GM12875 (cell line): ENCODE measurements at regions not wholly inside any gene's neighbourhood (a gene's known extent, or its start where the extent isn't known, plus 50 kb on each side); places are given as distances from the start of the nearest gene placed in this dataset.
"Not testable (repeated sequence)": the region's sequence is repeated elsewhere in the genome, so short reads cannot be mapped to it uniquely, and the experiment has no call there.

Experiments
- H3K4me3 ChIP-seq: one replicate; pipeline ENCODE4 v1.5.1; 2011; ENCODE audit warnings: low read depth, low read length, control low read depth
- TF ChIP-seq, protein P1 (sequence below): IDR thresholded peaks from 2 replicates; pipeline ENCODE4 v1.5.1; 2011; ENCODE audit warnings: low read depth, mild to moderate bottlenecking, control low read depth, inconsistent platforms, low read length, moderate library complexity, borderline replicate concordance; ENCODE audit not compliant: insufficient read depth

- H3K4me3 ChIP-seq, result no peak overlapping the region
- TF ChIP-seq, protein P1, sequence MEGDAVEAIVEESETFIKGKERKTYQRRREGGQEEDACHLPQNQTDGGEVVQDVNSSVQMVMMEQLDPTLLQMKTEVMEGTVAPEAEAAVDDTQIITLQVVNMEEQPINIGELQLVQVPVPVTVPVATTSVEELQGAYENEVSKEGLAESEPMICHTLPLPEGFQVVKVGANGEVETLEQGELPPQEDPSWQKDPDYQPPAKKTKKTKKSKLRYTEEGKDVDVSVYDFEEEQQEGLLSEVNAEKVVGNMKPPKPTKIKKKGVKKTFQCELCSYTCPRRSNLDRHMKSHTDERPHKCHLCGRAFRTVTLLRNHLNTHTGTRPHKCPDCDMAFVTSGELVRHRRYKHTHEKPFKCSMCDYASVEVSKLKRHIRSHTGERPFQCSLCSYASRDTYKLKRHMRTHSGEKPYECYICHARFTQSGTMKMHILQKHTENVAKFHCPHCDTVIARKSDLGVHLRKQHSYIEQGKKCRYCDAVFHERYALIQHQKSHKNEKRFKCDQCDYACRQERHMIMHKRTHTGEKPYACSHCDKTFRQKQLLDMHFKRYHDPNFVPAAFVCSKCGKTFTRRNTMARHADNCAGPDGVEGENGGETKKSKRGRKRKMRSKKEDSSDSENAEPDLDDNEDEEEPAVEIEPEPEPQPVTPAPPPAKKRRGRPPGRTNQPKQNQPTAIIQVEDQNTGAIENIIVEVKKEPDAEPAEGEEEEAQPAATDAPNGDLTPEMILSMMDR, result no peak
Observed at GRCh38 chr2:180842461-180842860, 137.9 kb upstream of the UBE2E3 start.

DNA sequence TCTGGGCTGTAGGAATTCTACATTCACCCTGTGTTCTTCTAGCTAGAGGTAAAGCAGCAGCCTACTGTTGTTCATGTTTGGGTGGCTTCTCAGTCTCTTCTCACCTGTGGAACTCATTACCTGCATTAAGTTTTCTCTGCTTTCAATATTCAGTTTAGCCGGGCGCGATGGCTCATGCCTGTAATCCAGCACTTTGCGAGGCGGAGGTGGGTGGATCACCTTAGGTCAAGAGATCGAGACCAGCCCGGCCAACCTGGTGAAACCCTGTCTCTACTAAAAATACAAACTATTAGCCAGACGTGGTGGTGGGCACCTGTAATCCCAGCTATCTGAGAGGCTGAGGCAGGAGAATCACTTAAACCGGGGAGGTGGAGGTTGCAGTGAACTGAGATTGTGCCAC is 139.8 kb upstream of the UBE2E3 start:
- TF ChIP-seq, protein P1, result no peak
- H3K4me3 ChIP-seq, result no peak overlapping the region

GRCh38 chr2:180829836-180830235 is 150.6 kb upstream of the UBE2E3 start:
- no peak overlapping the region for H3K4me3 ChIP-seq
- TF ChIP-seq, protein P1, result no peak

DNA sequence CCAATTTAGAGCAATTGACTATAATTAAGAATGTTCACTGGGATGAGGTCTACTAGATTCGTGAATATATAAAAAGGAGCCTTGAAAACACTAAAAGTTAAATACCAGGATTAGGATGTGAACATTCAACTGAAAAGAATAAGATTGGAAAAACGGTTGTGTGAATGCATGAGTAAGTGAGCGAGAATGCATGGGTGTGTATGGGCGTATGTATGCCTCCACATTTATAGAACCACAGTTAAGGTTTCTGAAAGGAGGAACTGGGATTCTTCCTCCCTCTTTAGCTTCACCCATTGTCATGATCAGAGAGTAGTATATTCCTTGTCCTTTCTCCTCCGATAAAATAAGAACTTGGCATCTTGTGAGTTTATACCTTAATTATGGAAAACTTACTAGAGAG is 151.1 kb upstream of the UBE2E3 start:
- no peak overlapping the region for H3K4me3 ChIP-seq
- TF ChIP-seq, protein P1, result no peak

- no peak overlapping the region for H3K4me3 ChIP-seq
- TF ChIP-seq, protein P1, result no peak
Observed at GRCh38 chr2:180828756-180829155, 151.6 kb upstream of the UBE2E3 start.

GRCh38 chr2:180823546-180824141 is 156.8 kb upstream of the UBE2E3 start:
- H3K4me3 ChIP-seq, result no peak overlapping the region
- TF ChIP-seq, protein P1, result no peak

DNA sequence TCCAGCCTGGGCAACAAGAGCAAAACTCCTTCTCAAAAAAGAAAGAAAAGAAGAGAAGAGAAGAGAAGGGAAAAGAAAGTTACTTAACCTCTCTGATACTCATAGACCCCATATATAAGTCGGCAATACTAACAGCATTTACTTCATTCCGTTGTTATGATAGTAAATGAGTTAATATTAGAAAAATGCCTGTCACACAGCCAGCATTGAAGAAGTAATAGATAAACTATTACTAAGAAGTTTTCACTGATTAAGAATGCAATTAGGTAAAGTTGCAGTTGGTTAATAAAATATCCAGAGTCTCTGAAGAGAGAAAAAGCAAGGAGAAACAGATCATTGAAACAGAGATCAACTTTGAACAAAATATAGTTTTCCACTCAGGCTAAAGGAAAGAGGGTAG is 161.3 kb upstream of the UBE2E3 start:
- TF ChIP-seq, protein P1, result no peak
- no peak overlapping the region for H3K4me3 ChIP-seq

GRCh38 chr2:180818700-180819099 is 161.7 kb upstream of the UBE2E3 start:
- H3K4me3 ChIP-seq, result not testable (repeated sequence)
